ENCODE measurements at regions not wholly inside any gene's neighbourhood (a gene's known extent, or its start where the extent isn't known, plus 50 kb on each side); places are given as distances from the start of the nearest gene placed in this dataset.

GRCh38 chr12:19681007-19681406, 241.7 kb downstream of the AEBP2 start:
- H3K36me3 ChIP-seq (ENCODE audit: control insufficient read depth in 4 of 4, insufficient read depth in 3 of 4, low read depth in 1 of 4, low read length in 3 of 4): no peaks in the 10 kb centered on the region
- H3K27ac ChIP-seq (ENCODE audit: low read depth in 1 of 2, low read length in 2 of 2): no peak overlapping the region
- no peak overlapping the region for H3K4me3 ChIP-seq (ENCODE audit: low read depth in 1 of 3, low read length in 3 of 3)
- TF ChIP-seq JUND (IDR thresholded peaks at IDR 0.05) (no peak), TAF1 (conservative IDR thresholded peaks at IDR 0.05) (no peak), RXRA (IDR thresholded peaks at IDR 0.05) (no peak), FOXA1 (IDR thresholded peaks at IDR 0.05) (no peak), REST (IDR thresholded peaks at IDR 0.05) (no peak), GABPA (IDR thresholded peaks at IDR 0.05 in 1 of 2, conservative IDR thresholded peaks at IDR 0.05 in 1 of 2) (no peak), ATF3 (IDR thresholded peaks at IDR 0.05) (no peak), SP1 (IDR thresholded peaks at IDR 0.05) (no peak), FOXA2 (IDR thresholded peaks at IDR 0.05) (no peak), ZBTB33 (IDR thresholded peaks at IDR 0.05) (no peak), MAX (IDR thresholded peaks at IDR 0.05) (no peak), HNF4A (conservative IDR thresholded peaks at IDR 0.05) (no peak), HNF4G (IDR thresholded peaks at IDR 0.05) (no peak), NR2F2 (IDR thresholded peaks at IDR 0.05) (no peak)
- H3K4me1 ChIP-seq (ENCODE audit: control insufficient read depth in 4 of 4, insufficient read depth in 4 of 4, low read length in 3 of 4): no peaks in the 10 kb centered on the region
- DNase-seq (ENCODE audit: low spot score): no peak
- WGBS: 96% methylated on average over 3 of the region's 3 CpGs
- H3K27me3 ChIP-seq (ENCODE audit: control insufficient read depth in 4 of 4, insufficient read depth in 4 of 4, low read length in 3 of 4): no peaks in the 10 kb centered on the region
- H3K9me3 ChIP-seq (ENCODE audit: control insufficient read depth in 4 of 4, low read length in 3 of 4): no peaks in the 10 kb centered on the region
- no peak overlapping the region for H3K9ac ChIP-seq (ENCODE audit: low read depth in 1 of 2, low read length in 2 of 2)

- Histone ChIP-seq H3K27ac (ENCODE audit: low read depth in 1 of 2, low read length in 2 of 2) (no peak overlapping the region), H3K27me3 (ENCODE audit: control insufficient read depth in 4 of 4, insufficient read depth in 4 of 4, low read length in 3 of 4) (no peaks in the 10 kb centered on the region), H3K9me3 (ENCODE audit: control insufficient read depth in 4 of 4, low read length in 3 of 4) (no peaks in the 10 kb centered on the region), H3K4me1 (ENCODE audit: control insufficient read depth in 4 of 4, insufficient read depth in 4 of 4, low read length in 3 of 4) (no peaks in the 10 kb centered on the region), H3K4me3 (ENCODE audit: low read depth in 1 of 3, low read length in 3 of 3) (no peak overlapping the region), H3K9ac (ENCODE audit: low read depth in 1 of 2, low read length in 2 of 2) (no peak overlapping the region), H3K36me3 (ENCODE audit: control insufficient read depth in 4 of 4, insufficient read depth in 3 of 4, low read depth in 1 of 4, low read length in 3 of 4) (no peaks in the 10 kb centered on the region)
- DNase-seq (ENCODE audit: low spot score): no peak
- WGBS: 78% methylated on average over 7 of the region's 7 CpGs
- TF ChIP-seq CTCF (IDR thresholded peaks at IDR 0.05; ENCODE audit: low read depth, low read length, missing input control) (no peak), REST (IDR thresholded peaks at IDR 0.05) (peak; percentile 28), HNF4G (IDR thresholded peaks at IDR 0.05) (no peak), ZBTB33 (IDR thresholded peaks at IDR 0.05) (no peak), MAX (IDR thresholded peaks at IDR 0.05) (no peak), HNF4A (conservative IDR thresholded peaks at IDR 0.05) (no peak), JUND (IDR thresholded peaks at IDR 0.05) (peak in 1 of 2 donors; percentile 30), NR2F2 (IDR thresholded peaks at IDR 0.05) (no peak)
These were observed 244.1 kb downstream of the AEBP2 start for GRCh38 chr12:19683178-19683927.
